GM19238 (cell line): ENCODE measurements at regions not wholly inside any gene's neighbourhood (a gene's known extent, or its start where the extent isn't known, plus 50 kb on each side); places are given as distances from the start of the nearest gene placed in this dataset.

Experiments used
- DNase-seq: peaks from one replicate; pipeline ENCODE4 v3.0.0; 2011; ENCODE audit warnings: low spot score; ENCODE audit not compliant: insufficient read length

GRCh38 chr12:67122584-67122983, 146.6 kb upstream of the CAND1 start:
- no peak for DNase-seq

- DNase-seq, result no peak
Measured at GRCh38 chr12:67137256-67137655, 131.9 kb upstream of the CAND1 start.

GRCh38 chr12:67141296-67142018, 127.7 kb upstream of the CAND1 start:
- DNase-seq, result no peak

- DNase-seq, result no peak
Measured at GRCh38 chr12:67145692-67146091, 123.5 kb upstream of the CAND1 start.

GRCh38 chr12:67147030-67147429, 122.1 kb upstream of the CAND1 start:
- DNase-seq, result no peak

- DNase-seq, result no peak
Measured at GRCh38 chr12:67147447-67147846, 121.7 kb upstream of the CAND1 start.

- no peak for DNase-seq
Measured at GRCh38 chr12:67148265-67148664, 120.9 kb upstream of the CAND1 start.

GRCh38 chr12:67151886-67152285, 117.3 kb upstream of the CAND1 start:
- DNase-seq, result no peak

- no peak for DNase-seq
Measured at GRCh38 chr12:67152451-67152850, 116.7 kb upstream of the CAND1 start.

GRCh38 chr12:67154901-67155300, 114.3 kb upstream of the CAND1 start:
- no peak for DNase-seq

- DNase-seq, result no peak
Measured at GRCh38 chr12:67155863-67156262, 113.3 kb upstream of the CAND1 start.

- peak; percentile 11 for DNase-seq
Measured at GRCh38 chr12:67161322-67161918, 107.7 kb upstream of the CAND1 start.

- no peak for DNase-seq
Measured at GRCh38 chr12:67173258-67173657, 95.9 kb upstream of the CAND1 start.

GRCh38 chr12:67182551-67182950, 86.6 kb upstream of the CAND1 start:
- no peak for DNase-seq

- DNase-seq, result no peak
Measured at GRCh38 chr12:67193704-67194103, 75.5 kb upstream of the CAND1 start.

- no peak for DNase-seq
Measured at GRCh38 chr12:67200386-67200785, 68.8 kb upstream of the CAND1 start.

- no peak for DNase-seq
Measured at GRCh38 chr12:67202011-67202677, 67.0 kb upstream of the CAND1 start.

GRCh38 chr12:67202678-67203012, 66.5 kb upstream of the CAND1 start:
- no peak for DNase-seq

- no peak for DNase-seq
Measured at GRCh38 chr12:67208281-67209067, 60.7 kb upstream of the CAND1 start.

- DNase-seq, result no peak
Measured at GRCh38 chr12:67211029-67211428, 58.1 kb upstream of the CAND1 start.

- no peak for DNase-seq
Measured at GRCh38 chr12:67211494-67211893, 57.7 kb upstream of the CAND1 start.

- no peak for DNase-seq
Measured at GRCh38 chr12:67217647-67218046, 51.5 kb upstream of the CAND1 start.
